HG02852 (cell line): ENCODE measurements at regions not wholly inside any gene's neighbourhood (a gene's known extent, or its start where the extent isn't known, plus 50 kb on each side); places are given as distances from the start of the nearest gene placed in this dataset.
"Not testable (repeated sequence)": the region's sequence is repeated elsewhere in the genome, so short reads cannot be mapped to it uniquely, and the experiment has no call there.

ENCODE experiments used
- ATAC-seq: cut with Tn5 transposase; IDR thresholded peaks from one replicate; pipeline ENCODE4 v1.9.1; 2021; ENCODE audit warnings: mild to moderate bottlenecking, moderate library complexity; ENCODE audit not compliant: unreplicated experiment

DNA sequence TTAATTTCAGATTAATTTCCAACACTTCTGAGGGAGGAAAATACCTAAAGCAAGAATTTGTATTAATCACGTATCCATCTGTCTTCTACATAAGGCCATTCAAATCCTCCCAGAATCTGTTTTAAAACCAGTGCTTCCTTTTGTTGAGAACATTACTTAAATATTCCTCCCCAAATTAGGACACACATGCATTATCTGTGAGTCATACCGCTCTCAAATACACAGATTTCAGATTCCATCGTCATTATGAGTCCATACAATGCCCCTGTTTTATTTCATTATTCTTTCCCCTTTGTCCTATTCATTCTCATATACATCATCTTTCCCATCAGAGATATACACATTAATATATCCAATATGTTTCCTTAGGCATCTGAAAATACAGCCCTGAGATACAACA lies 57.3 kb upstream of the PRSS12 start:
- ATAC-seq = no peak

GRCh38 chr4:118417325-118417724 lies 64.5 kb upstream of the PRSS12 start:
- no peak for ATAC-seq

DNA sequence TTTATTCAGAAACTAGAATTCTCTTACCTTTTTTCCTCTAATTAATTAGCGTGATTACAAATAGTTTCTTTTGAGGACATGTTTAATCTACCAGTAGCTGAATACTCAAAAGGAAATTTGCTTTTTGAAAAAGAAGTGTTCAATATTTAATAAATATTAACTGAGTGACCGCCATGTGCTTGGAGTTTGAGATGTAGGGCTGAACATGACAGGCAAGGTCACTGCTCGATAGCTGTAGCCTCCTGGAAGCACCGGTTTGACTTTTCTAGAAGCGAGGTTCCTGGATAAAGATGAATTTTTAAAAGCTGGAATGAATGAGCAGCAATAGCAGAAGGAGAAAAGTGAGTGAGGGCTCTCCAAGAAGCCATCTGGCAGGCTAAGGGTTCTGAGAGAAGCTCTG lies 65.0 kb upstream of the PRSS12 start:
- ATAC-seq = not testable (repeated sequence)

DNA sequence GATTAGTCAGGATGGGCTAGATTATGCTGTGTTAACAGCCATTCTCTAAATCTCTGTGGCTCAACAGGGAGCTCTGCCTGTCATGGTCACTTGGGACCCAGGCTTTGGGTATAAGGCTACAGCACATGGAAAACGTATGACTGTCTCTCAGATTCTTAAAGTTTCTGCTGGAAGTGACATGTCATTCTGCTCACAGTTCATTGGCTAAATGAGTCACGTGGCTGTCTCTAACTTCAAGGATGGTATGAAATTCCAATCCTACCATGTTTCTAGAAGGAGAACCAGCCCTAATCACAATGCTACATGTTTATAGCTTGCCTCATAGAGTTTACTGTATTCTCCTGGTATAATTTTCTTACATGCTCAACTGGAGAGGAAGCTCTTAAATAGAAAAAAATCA lies 65.6 kb upstream of the PRSS12 start:
- ATAC-seq = not testable (repeated sequence)

DNA sequence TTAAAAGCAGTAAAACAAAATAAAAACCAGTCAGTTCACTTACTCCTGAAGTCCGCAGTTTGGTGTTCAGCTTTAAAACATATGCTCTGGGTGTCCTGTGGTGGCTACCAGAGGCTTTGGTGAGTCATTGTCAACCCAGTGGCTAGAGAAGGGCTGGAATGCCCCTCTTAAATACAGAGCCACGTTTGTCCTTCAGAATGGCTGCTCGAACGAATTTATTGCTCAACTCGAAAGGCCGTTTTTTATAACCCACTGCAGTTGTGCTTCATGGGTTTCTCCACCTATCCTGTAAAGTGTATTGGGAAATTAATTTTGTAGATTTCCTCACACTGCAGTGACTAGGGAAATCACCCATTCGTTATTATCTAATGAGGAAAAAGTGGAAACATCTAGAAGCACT lies 66.8 kb upstream of the PRSS12 start:
- ATAC-seq = not testable (repeated sequence)

DNA sequence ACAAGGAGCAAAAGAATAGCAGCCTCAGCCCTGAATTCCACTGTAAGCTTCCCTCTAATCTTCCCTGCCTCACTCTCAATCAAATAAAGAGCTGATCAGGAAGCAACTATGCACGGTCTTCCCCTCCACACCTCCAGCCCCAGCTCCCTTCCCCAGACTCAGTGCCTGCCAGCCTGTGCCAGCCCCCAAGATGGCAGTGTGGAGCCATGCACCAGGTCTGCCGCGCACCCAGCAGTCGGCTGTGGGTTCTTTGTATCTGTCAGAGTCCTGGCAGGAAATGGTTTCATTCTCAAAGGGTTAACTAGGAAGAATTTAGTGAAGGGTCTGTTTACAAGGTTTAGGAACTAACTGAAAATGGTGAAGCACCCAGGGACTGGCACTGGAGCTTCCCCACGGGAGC lies 71.3 kb upstream of the PRSS12 start:
- ATAC-seq = not testable (repeated sequence)

DNA sequence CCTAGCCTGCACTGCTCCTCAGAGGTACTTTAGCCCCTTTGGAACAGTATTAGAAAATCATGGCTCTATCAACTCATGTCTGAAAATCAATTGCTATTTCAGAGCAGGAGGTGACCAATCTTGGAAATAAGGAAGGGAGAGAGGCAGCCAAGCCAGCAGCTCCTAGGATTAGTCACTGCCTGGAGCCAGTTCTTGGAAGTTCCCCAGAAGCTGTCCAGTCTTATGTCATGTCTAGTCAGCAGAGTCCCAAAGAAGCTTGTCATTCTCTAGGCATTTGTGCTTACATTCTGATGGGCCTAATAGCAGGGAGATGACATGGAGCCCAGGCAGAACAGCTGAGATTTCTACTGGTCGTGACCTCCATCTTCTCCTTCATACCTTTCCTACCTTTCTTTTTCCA lies 76.1 kb upstream of the PRSS12 start:
- ATAC-seq = not testable (repeated sequence)

GRCh38 chr4:118432359-118432758 lies 79.6 kb upstream of the PRSS12 start:
- not testable (repeated sequence) for ATAC-seq

- ATAC-seq = not testable (repeated sequence)
Observed at GRCh38 chr4:118433612-118434375, 81.0 kb upstream of the PRSS12 start.

DNA sequence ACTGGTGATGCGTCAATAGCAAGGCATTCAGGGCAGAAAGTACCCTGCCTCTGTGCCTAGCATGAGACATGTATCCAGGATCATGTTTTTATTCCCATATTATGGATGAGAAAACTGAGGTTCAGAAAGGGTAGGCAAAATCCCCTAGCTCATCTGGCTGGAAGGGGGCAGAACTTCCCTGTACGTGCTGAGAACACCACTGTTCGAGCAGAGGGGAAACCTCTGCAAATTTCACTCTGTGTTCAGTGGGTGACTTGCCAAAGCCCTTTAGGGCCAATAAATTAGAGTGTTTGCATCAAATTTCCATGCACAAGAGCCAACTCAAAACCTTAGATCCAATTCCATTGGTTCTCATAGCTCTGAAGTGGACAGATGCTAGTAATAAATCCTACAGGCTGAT lies 82.6 kb upstream of the PRSS12 start:
- ATAC-seq = not testable (repeated sequence)

- ATAC-seq = not testable (repeated sequence)
Observed at GRCh38 chr4:118442115-118442837, 89.5 kb upstream of the PRSS12 start.

GRCh38 chr4:118447397-118447796 lies 94.6 kb upstream of the PRSS12 start:
- ATAC-seq = not testable (repeated sequence)

DNA sequence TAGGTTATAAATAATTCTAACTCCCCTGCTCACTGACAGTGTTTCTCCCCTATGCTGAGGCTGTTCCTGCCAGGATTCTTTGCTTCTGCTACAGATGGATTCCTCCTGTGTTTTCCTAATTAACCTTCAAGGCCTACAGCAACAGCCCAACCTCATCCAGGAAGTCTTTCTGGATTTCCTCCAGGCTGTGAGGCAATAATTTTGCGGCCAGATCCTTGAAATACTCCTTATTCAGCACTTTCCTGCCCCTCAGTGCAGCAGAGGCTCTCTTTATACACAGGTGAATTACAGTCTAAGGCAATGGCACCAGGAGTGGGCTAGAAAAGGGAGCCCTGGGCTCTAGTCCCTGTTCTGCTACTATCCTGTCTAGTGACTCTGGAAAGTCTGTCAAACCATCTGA lies 102.1 kb upstream of the PRSS12 start:
- not testable (repeated sequence) for ATAC-seq

DNA sequence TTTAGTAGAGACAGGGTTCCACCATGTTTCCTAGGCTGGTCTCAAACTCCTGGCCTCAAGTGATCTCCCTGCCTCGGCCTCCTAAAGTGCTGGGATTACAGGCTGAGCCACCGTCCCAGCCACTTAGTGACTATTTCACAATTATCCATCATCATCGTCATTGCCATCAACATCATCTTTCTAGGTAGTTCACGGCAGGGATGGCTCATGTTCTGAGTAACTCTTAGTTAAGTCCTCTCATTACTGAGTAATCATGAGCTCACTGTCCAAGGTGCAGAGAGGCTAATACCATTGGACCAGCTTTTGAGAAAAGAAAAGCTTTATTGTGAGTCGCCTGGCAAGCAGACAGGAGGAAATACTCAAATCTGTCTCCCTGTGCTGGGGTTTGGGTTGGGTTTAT lies 108.6 kb upstream of the PRSS12 start:
- not testable (repeated sequence) for ATAC-seq

- not testable (repeated sequence) for ATAC-seq
Observed at GRCh38 chr4:118465831-118466230, 113.0 kb upstream of the PRSS12 start.

GRCh38 chr4:118474001-118474626 lies 121.3 kb upstream of the PRSS12 start:
- ATAC-seq = not testable (repeated sequence)

- ATAC-seq = not testable (repeated sequence)
Observed at GRCh38 chr4:118474771-118475170, 122.0 kb upstream of the PRSS12 start.

DNA sequence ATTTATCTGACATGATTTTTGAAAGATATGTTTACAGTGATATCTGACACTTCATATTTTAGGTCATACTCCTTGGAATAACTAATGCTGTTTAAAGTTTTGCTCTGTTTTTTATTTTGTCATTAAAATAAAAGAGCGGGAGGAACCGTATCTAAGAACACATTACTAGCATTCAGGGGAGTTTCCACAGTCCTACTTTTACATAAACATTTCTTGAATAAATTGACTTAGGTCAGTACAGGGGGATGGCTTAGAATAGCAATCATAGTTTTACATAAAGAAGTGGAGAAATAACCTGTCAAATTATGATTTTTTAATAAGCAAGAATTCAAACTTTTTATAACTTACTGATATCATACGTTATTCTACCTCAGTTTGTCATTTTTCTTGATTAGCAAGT lies 123.1 kb upstream of the PRSS12 start:
- not testable (repeated sequence) for ATAC-seq

- ATAC-seq = not testable (repeated sequence)
Observed at GRCh38 chr4:118477826-118478225, 125.0 kb upstream of the PRSS12 start.

GRCh38 chr4:118485801-118486314 lies 133.1 kb upstream of the PRSS12 start:
- ATAC-seq = not testable (repeated sequence)

- not testable (repeated sequence) for ATAC-seq
Observed at GRCh38 chr4:118492963-118493362, 140.2 kb upstream of the PRSS12 start.
